NCI-H446 treated with DMSO at 0.1 percent for 48 hours (cell line): ENCODE measurements at regions not wholly inside any gene's neighbourhood (a gene's known extent, or its start where the extent isn't known, plus 50 kb on each side); places are given as distances from the start of the nearest gene placed in this dataset.

Experiments used
- DNase-seq: peaks from one replicate; lab custom pipeline; 2025; lab: John Stamatoyannopoulos, UW

DNA sequence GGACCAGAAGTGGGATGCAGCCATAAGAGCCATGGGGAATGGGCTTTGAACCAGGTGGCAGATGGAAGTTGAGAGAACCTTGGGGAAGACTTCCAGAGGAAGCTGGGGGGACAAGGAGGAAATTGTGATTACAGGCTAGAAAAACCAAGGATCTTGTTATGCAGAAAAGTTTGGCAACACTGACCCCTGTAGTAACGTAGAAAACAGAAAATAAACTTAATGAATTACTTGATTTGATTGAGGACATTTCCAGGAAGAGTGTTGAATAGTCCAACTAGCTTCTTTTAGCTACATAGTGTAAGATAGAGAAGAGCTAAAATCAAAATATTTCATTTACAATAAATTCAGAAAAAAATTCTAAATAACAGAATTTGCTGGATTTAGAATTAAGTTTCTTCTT lies 91.9 kb upstream of the GPC1 start:
- DNase-seq = no peak

DNA sequence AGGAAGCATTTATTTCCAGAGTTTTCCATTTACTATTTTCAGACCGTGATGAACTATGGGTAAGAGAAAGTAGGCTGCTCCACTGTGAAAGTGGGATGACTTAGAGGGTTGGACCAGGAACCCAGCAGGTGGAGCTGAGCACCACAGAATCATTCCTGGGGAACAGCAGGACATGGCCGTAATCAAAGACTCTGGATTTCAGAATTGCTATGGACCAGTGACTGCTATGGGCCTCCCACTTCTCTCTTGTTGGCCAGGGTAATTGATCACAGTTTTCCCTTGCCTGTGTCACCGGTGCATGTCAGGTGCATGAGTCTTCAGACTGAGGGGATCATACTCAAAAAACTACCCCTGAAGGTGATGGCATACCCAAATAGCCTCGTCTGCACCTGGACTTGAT lies 90.6 kb upstream of the GPC1 start:
- no peak for DNase-seq

DNA sequence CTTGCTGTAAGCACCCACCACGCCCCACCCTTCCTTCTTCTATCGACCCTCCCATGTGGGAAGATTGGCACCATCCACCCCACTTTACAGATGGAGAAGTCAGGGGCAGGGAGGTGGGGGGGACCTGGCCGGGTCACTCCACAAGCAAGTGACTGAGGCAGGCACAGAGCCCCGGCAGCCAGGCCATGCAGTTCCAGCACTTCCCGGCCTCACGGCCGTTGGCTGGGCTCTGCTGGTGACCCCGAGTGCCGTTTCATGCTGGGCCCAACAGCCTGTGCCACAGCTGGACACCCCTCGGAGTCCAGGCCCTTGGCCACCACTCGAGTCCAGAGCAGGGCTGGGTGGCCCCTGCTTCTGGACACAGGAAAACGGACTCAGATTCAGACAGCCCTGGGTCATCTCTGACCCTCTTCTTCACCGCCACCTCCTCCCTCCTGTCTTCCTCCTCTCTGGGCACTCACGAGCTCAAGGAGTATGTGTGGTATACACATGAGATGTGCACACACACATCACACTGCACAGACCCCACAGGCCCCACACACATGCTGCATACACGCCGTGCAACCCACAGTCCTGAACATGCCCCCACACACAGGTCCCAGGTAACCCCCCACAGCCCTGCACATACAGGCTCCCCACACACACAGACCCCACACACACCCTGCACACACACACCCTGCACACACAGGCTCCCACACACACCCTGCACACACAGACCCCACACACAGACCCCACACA lies 89.3 kb upstream of the GPC1 start:
- no peak for DNase-seq

DNA sequence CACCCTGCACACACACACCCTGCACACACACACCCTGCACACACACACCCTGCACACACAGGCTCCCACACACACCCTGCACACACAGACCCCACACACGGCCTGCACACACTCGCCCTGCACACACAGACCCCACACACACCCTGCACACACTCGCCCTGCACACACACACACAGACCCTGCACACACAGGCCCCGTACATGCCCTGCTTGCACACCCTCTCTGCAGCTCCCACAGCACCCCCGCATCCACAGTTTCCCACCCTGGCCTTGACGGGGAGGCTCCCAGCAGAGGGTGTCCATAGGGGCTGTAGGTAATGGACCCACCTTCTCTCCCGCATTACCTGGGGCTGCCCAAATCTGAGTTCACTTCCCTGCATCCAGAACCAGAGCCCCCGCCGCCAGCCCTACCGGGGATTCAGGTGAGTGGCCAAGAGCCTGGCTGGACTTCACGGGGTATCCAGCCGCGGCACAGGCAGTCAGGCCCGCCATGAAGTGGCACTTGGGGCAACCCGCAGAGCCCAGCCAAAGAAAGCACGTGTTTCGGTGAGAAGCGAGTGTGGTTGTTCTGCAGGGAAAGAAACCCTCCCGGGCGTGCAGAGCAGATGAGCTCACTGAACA lies 88.6 kb upstream of the GPC1 start:
- no peak for DNase-seq

DNA sequence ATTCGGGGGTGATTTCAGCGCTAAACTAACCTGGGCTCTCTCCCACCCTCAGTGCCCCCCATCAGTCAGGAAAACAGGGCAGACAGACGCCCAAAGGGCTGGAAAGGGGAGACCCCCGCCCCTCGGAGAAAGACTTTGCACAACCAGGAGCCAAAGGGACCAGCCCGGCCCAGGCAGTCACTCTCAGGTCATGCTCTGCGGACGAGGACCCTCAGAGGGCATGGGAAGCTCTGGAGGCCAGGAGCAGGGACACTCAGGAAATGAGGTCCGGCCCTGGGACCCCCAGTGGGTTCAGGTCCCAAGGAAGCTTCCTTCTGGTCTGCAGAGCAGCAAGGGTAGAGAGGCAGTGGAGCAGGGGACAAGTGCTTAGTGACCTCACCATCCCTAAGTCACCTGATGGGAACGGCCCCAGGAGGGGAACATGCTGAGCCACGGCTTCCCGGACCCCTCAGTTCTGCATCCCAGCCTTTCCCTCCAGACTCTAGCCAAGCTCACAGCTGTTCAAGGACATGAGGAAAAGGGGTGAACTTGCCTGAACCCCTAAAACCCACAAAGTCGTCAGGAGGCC lies 88.0 kb upstream of the GPC1 start:
- DNase-seq = no peak

DNA sequence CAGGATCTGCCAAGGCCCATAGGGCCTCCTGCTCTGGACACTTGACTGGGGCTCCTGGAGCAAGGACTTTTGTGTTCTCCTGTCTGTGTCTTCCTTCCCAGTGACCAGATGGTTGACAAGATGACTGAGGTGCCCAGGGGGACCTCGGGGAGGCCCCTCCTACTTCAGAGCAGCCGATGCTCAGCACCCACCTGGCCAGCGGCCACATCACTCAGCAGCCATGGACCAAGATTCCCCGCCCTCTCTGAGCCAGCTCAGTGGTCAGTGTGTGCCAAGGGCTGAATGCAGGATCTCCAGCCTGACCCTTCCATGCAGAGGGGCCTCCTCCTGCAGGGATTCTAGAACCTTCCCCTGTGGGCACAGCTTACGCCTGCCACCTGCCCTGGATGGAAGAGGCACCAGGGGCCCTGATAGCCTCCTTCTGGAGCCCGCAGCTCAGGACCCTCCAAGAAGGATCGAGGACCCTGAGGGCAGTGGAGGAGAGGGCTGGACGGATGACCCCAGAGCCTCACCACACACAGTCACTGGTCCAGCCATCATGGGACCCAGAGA lies 87.4 kb upstream of the GPC1 start:
- no peak for DNase-seq

DNA sequence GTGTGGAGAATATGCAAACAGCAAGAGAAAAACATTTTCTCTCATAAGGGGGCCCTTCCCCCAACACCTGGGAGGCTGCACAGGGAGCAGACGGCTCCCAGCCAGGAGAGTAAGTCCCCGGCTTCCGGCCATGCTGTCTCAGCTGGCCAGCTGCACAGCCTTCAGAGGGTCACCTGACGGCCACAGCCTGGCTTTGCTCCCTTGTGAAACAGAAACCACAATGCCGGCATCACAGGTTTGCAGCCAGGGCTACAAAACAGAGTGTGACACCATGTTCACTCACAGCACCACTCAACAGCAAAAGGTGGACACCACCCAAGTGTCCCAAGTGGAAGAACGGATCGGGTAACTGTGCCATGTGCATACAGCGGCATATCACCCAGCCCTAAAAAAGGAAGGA lies 86.9 kb upstream of the GPC1 start:
- no peak for DNase-seq

DNA sequence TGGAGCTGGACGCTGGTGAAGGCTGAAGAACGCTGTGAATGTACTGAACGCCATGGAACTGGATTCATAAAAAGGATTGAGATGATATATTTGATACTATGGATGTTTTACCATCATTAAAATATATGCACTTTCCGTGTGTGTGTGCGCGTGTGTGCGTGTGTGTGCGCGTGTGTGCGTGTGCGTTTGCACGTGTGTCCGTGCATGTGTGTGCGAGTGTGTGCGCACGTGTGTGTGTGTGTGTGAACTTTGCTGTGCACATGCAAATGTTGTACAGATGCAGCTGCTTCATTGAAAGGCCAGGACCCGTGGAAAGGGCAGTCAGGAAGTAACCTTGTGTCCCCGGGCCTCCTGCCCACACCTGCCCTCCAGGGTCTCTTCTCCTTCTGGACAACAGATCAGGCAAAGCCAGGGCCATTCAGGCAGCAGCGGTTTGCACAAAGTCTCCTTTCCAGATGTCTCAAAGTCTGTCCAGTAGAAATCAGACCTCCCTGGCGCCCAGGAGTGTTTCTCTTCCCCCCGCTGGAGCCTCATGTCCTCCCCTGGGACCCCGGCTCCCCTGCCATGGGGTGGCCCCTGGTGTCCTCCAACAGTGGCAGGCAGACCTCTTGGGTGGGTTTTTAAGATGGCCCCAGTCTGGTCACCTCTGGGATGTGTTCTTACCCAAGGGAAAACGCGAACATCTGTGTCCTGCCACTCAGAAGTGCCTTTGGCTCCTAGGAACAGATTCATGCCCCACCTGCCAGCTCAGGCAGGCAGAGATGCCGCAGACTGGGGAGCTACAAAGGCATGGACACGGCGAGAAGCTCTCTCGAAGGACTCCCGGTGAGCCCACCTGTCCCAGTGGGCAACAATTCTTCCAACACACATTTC lies 86.1 kb upstream of the GPC1 start:
- no peak for DNase-seq

DNA sequence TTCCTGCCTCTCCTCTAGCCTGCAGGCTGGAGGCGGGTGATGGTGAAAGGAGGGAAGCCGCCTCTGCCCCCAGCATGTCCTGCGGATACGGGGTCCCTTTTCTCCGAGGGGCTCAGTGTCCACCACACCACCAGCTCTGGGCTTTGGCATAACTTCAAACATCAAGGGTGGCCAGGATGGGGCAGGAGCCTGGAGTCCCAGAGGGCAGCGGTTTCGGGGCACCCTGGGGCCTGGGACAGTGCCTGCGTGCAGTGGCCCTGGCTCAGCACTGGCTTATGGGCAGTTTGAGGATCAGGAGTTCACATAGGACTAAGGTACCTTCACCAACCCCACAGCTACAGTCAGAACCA lies 85.5 kb upstream of the GPC1 start:
- DNase-seq = no peak

DNA sequence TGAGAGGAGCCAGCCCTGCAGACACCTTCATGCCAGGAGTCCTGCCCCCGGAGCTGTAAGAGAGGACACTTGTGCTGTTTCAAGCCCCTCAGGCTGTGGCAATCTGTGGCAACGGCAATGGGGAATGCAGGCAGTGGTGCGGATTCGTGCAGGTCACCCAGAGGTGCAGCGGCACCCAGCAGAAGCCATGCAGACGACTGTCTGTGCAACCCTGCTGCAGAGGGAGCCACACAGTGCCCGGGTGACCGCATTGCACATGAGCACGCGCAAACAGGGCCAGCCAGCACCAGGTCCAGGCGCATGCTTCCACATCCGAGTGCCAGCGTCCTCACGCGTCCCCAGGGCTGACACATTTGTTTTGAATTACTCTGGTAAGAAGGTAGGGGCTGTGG lies 84.8 kb upstream of the GPC1 start:
- no peak for DNase-seq

DNA sequence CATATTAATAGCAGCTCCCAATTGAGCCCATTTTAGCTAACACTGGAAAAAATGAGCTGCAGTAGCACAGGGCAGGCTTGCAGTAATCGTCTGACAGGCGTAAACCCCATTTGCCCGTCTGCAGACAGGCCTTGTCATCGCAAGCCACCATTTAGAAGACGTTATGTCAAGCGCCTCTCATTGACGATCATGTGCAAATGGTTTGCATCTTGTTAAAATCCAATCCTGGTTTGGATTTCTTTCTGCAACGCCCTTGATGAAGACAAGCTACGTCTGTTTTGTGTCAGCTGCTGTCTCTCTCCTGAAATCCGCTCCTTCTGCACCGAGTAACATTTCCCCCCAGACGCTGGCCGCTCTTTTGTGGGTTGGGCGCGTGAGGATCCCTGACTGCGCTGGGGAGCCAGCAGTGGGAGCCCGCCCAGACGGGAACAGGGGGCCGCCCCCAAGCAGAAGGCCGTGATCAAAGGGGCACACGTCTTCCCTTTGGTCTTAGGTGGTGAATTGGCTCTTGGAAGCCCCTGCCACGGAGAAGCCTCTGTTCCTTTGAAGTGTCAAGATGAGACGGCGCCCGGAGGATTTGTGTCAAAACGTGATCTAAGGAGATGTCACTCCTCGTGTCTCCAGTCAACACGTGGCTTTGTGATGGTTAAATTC lies 84.2 kb upstream of the GPC1 start:
- DNase-seq = no peak

DNA sequence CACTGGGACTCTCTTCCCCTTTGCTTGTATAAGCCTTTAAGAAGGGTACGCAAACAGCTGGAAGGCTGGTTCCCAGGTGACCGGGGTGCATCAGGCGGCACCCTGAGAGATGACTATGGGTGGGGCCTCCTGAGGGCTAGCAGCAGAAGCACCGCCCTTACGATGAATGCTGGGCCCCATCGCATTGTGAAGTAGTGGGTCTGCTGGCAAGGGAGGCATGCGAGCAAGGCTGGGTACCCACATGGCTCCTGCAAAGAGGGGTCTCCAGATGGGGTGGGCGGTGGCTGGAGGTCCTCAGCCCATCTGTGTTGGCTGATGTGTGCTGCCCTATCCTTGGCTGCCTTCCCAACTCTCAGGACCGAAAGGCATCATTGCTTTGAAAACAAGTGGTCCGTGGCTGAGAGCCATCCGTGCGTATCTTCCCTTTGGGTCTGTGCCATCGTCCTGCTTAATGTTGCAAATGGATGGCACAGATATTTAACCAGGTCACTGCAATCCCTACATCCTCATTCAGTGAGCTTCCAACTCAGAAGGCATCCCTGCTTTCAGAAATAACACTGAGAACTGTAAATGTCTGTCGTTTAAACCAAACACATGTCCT lies 83.5 kb upstream of the GPC1 start:
- DNase-seq = peak; percentile 58

DNA sequence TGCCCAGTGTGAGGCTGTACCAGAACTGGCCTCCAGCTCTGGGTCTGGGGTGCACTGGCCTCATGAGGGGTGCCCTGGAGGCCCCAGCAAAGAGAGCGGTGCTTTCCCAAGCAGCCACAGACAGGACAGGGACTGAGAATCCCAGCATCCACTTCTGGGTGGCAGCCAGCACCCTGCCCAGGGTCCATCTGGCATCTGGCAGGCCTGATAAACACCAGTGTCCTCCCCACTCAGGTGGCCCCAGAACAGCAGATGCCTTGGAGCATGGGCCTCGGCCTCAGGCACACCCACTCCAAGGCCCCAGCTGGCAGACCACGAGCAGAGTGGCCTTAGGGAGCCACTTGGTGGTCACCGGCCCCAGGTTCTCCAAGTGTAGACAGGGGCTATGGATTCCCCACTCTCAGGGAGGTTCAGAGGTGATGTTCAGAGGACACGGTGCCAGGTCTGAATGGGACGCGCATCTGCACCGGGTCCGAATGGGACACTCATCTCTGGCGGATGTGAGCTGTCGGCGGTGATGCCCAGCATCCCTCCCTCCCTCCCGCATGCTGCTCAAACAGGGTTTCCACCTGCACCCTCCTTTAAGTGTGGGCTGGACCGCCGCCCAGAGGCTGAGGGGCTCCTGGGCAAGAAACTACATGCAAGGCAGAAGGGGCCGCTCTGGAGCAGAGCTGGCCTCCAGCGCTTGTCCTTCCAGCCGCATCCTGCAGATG lies 82.2 kb upstream of the GPC1 start:
- DNase-seq = no peak

DNA sequence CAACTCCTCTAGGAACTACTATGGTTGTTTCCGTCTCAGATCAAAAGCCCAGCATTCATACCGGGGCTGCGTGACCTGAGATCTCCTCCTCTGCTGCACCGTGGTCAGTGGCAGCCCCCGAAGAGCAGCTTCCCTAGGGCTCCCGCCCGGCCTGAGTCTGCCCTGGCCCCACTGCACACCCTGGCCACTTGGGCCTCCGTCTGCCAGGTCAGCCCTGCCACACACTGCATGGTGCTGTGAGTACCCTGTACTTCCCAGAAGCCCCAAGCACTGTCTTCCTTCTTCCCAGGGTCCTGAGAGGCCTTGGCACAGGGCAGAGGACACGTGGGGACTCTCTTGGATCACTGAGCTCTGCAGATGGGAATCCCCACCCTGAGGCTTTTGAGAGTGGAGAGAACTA lies 81.5 kb upstream of the GPC1 start:
- no peak for DNase-seq

DNA sequence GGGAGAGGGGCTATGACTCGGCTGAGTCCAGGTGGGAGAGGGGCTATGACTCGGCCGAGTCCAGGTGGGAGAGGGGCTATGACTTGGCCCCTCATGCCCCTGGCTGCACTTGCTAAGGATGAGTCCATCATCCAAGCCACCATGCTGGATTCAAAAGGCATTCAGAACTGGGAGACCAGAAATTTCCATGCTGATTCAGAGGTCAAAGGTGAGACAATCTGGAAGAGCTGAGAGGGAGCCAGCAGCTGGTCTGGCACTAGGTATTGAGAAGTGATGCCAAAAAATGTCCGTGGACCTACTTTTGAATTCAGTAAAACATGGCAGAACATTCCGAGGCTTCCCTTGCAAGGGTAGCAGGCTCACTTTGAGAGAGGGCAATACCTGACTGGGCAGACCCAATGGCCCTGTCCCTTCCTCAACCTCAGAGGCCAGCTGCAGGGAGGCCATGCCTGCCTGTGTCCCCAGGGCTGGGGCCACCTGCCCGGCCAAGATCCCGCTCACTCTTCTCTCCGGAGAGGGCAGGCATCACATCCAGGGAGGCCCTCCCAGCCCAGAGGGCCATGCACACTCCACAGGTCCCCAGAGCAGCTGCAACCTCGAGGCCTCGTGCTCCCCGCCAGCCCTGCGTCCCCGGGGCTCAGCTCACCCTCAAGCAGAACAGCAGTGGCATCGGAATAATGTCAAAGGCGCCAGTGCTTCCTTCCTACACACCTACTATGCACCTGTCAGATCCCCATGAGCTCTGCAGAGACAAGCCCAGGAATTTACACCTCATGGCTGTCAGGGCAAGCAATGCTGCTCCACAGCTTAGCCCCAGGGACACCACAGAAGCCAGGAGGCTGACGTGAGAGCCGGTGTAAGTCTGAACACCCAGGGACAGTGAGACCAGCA lies 80.2 kb upstream of the GPC1 start:
- no peak for DNase-seq

DNA sequence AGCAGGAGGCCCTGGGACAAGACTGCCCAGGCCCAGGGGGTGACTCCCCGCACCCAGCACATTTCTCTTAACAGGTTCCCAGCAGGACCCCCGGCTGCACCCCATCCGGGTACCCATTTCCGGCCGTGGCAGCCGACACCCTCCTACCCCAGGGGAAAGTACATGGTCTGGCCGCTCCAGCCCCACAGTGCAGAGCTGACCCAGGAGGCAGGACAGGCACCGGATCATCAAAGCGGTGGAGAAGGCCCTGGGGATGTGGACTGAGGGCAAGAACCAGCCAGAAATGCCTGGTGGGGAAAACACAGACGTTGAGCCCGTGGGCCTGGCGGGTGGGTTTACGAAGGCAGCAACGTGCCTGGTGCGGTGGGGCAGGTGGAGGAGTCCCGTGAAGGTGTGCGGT lies 79.5 kb upstream of the GPC1 start:
- no peak for DNase-seq

DNA sequence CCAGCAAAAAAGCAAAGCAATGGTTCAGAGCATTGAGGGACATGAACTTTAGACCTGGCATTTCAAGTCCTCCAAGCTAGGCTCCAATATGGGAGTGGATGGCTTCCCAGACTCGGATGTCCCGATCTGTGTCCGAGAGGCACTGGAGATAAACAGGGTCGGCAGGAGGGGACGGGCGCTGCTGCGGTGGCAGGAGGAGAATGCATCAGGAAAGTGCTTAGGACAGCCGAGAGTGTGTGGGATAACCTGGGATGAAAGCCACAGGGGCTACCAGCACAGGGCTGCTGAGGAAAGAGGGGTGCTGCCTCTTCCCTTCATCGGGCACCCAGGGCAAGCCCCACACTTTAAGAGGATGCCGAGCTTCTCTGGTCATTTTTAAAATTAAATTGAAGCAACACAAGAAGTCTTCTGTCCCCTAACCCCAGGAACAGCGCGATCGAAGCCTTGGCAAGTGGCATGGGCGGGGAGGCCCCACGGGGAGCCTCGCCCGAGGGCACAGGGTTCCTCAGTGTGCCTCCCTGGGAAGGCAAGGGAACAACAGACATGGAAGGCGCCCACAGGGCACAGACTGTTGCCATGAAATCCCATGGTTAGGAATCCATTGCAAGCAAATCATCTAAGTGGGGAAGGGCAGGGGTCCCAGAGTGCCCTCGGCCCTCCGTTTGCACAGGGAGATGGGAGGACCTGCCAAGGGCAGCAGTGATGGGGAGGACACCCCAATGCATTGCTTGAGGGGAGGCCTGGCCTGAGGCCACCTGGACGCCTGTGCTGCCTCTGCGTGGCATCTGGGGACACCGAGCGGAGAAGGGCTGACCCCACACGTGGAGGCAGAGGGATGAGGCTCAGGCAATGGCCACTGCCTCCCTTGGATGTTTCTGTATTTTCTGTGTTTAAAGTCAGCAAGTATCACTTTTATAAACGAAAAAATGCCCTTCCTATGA lies 78.5 kb upstream of the GPC1 start:
- no peak for DNase-seq

DNA sequence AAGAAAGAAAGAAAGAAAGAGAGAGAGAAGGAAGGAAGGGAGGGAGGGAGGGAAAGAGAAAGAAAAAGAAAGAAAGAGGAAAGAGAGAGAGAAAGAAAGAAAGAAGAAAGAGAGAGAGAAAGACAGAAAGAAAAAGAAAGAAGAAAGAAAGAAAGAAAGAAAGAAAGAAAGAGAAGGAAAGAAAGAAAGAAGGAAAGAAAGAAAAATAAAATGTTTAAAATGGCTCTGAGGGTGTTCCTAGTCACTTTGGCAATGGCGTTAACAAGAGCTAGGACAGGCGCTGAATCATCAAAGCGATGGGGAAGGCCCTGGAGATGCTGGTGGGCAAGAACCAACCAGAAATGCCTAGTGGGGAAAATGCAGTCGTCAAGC lies 77.8 kb upstream of the GPC1 start:
- no peak for DNase-seq

DNA sequence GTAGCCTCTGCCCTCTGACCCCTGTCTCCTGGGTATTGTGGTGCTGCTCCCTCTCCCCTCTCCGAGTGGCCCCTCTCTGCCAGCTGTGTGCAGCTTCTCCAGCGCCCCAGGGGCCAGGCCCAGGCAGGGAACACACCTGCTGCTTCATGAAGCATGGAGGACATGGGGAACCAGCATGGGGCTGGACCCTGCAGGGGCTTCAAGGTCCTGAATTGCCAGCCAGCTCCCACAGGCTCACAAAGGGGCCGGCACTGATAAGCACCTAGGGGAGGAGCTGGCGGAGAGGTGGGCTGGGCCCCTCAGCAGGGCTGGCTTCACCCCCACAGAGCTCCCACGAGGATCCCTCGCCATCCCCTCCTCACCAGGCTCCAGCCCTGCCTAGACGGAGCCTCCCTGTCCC lies 77.4 kb upstream of the GPC1 start:
- DNase-seq = no peak
